ENCODE measurements at regions not wholly inside any gene's neighbourhood (a gene's known extent, or its start where the extent isn't known, plus 50 kb on each side); places are given as distances from the start of the nearest gene placed in this dataset.

GRCh38 chr12:34190054-34190453 lies 167.8 kb downstream of the ALG10 start:
- DNase-seq (ENCODE audit: low read depth in 1 of 2, low spot score in 1 of 2) = no peak

GRCh38 chr12:34198924-34199323 lies 176.6 kb downstream of the ALG10 start:
- no peak for DNase-seq (ENCODE audit: low read depth in 1 of 2, low spot score in 1 of 2)

GRCh38 chr12:34203866-34204620 lies 181.7 kb downstream of the ALG10 start:
- no peak for DNase-seq (ENCODE audit: low read depth in 1 of 2, low spot score in 1 of 2)

- DNase-seq (ENCODE audit: low read depth in 1 of 2, low spot score in 1 of 2) = no peak
These were observed 182.6 kb downstream of the ALG10 start for GRCh38 chr12:34204830-34205285.

GRCh38 chr12:34205401-34205800 lies 183.1 kb downstream of the ALG10 start:
- no peak for DNase-seq (ENCODE audit: low read depth in 1 of 2, low spot score in 1 of 2)

- DNase-seq (ENCODE audit: low read depth in 1 of 2, low spot score in 1 of 2) = no peak
These were observed 183.9 kb downstream of the ALG10 start for GRCh38 chr12:34206061-34206785.

GRCh38 chr12:34207858-34208257 lies 185.6 kb downstream of the ALG10 start:
- DNase-seq (ENCODE audit: low read depth in 1 of 2, low spot score in 1 of 2) = no peak

- DNase-seq (ENCODE audit: low read depth in 1 of 2, low spot score in 1 of 2) = no peak
These were observed 186.3 kb downstream of the ALG10 start for GRCh38 chr12:34208331-34209258.

- no peak for DNase-seq (ENCODE audit: low read depth in 1 of 2, low spot score in 1 of 2)
These were observed 187.1 kb downstream of the ALG10 start for GRCh38 chr12:34209259-34209835.

GRCh38 chr12:34210183-34210582 lies 187.9 kb downstream of the ALG10 start:
- no peak for DNase-seq (ENCODE audit: low read depth in 1 of 2, low spot score in 1 of 2)

GRCh38 chr12:34210689-34211530 lies 188.6 kb downstream of the ALG10 start:
- DNase-seq (ENCODE audit: low read depth in 1 of 2, low spot score in 1 of 2) = no peak

- DNase-seq (ENCODE audit: low read depth in 1 of 2, low spot score in 1 of 2) = no peak
These were observed 190.4 kb downstream of the ALG10 start for GRCh38 chr12:34212651-34213050.

GRCh38 chr12:34214011-34214410 lies 191.7 kb downstream of the ALG10 start:
- DNase-seq (ENCODE audit: low read depth in 1 of 2, low spot score in 1 of 2) = no peak

- no peak for DNase-seq (ENCODE audit: low read depth in 1 of 2, low spot score in 1 of 2)
These were observed 193.1 kb downstream of the ALG10 start for GRCh38 chr12:34215213-34215892.

GRCh38 chr12:34215893-34216285 lies 193.6 kb downstream of the ALG10 start:
- no peak for DNase-seq (ENCODE audit: low read depth in 1 of 2, low spot score in 1 of 2)

- no peak for DNase-seq (ENCODE audit: low read depth in 1 of 2, low spot score in 1 of 2)
These were observed 195.4 kb downstream of the ALG10 start for GRCh38 chr12:34217660-34218059.

- peak; percentile 24 to 26 for DNase-seq (ENCODE audit: low read depth in 1 of 2, low spot score in 1 of 2)
These were observed 196.1 kb downstream of the ALG10 start for GRCh38 chr12:34218193-34219045.

GRCh38 chr12:34219046-34219770 lies 196.9 kb downstream of the ALG10 start:
- peak in 1 of 2 donors; percentile 3 for DNase-seq (ENCODE audit: low read depth in 1 of 2, low spot score in 1 of 2)

All from stimulated activated CD4-positive, alpha-beta T cell treated with anti-CD3 and anti-CD28 coated beads, Interleukin-15, amount 100 ng/mL, for 1 hour (primary cell).